ENCODE measurements at regions not wholly inside any gene's neighbourhood (a gene's known extent, or its start where the extent isn't known, plus 50 kb on each side); places are given as distances from the start of the nearest gene placed in this dataset.

DNA sequence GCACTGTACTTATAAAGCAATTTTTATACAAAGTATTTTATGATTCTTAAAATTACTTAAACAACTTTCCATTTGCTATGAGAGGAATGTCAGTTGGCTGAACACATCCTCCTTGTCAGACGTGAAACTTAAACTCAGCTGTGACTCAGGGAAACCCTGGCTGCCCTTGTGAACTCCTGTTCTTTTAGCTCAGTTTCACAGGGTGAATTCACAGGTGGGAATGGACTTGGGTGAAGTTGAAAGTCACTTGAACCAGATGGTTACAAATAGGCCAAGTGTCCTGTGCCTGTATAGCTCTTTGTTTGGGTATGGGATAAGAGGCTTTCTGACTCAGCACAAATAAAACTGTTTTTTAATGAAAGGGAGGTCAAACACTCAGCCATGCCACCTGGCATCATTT lies 67.4 kb upstream of the FAM47B start:
- H3K9me3 Mint-ChIP-seq (ENCODE audit: unreplicated experiment): no peaks in the 10 kb centered on the region
- no peak overlapping the region for H3K4me3 Mint-ChIP-seq (ENCODE audit: unreplicated experiment)
- H3K27me3 Mint-ChIP-seq (ENCODE audit: insufficient read depth, unreplicated experiment): peaks cover 26% of the 10 kb centered on the region
- BruUV-seq (replicated peaks): no TSS peak
- no peak overlapping the region for H3K27ac Mint-ChIP-seq (ENCODE audit: low read depth, unreplicated experiment)
- POLR2A ChIA-PET: interaction anchor here (0.7 kb wide), 1 partner anchor 22 kb away, joined by 3 read pairs; no protein-coding TSS in a partner anchor
- H3K36me3 Mint-ChIP-seq (ENCODE audit: insufficient read depth, unreplicated experiment): no peaks in the 10 kb centered on the region
- CTCF ChIA-PET: interaction anchor here (0.7 to 1.1 kb wide), 2 partner anchors 16 to 122 kb away, joined by 3 read pairs; no protein-coding TSS in a partner anchor
- peak; percentile 6 for DNase-seq (ENCODE audit: unreplicated experiment)
- intact Hi-C loops (cut with micrococcal nuclease): no loop called here
- peaks cover 6% of the 10 kb centered on the region for H3K4me1 Mint-ChIP-seq (ENCODE audit: insufficient read depth, unreplicated experiment)
- TF ChIP-seq, protein P1, sequence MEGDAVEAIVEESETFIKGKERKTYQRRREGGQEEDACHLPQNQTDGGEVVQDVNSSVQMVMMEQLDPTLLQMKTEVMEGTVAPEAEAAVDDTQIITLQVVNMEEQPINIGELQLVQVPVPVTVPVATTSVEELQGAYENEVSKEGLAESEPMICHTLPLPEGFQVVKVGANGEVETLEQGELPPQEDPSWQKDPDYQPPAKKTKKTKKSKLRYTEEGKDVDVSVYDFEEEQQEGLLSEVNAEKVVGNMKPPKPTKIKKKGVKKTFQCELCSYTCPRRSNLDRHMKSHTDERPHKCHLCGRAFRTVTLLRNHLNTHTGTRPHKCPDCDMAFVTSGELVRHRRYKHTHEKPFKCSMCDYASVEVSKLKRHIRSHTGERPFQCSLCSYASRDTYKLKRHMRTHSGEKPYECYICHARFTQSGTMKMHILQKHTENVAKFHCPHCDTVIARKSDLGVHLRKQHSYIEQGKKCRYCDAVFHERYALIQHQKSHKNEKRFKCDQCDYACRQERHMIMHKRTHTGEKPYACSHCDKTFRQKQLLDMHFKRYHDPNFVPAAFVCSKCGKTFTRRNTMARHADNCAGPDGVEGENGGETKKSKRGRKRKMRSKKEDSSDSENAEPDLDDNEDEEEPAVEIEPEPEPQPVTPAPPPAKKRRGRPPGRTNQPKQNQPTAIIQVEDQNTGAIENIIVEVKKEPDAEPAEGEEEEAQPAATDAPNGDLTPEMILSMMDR (IDR thresholded peaks at IDR 0.05; ENCODE audit: unreplicated experiment): no peak

DNA sequence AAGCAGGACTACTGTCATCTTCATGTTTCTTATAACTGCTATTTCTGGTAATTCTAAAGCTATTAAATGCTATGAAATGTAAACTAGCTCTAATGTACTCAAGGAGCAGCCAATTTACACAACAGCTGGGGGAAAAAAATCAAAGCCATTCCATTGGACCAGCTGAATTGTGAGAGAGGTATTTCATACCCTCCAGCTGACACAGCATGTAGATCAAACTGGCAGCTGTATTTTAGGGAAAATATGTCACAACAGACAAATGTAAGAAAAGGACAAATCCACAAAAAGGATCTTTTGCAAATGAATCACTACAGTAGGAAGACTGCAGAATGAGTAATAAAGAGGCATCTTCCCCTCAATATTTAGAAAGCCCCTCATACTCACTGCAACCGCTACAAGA lies 65.2 kb upstream of the FAM47B start:
- no peaks in the 10 kb centered on the region for H3K9me3 Mint-ChIP-seq (ENCODE audit: unreplicated experiment)
- no peak overlapping the region for H3K4me3 Mint-ChIP-seq (ENCODE audit: unreplicated experiment)
- TF ChIP-seq, protein P1 (IDR thresholded peaks at IDR 0.05; ENCODE audit: unreplicated experiment): no peak
- no peak overlapping the region for H3K27ac Mint-ChIP-seq (ENCODE audit: low read depth, unreplicated experiment)
- ChIA-PET POLR2A (no interaction called here), CTCF (interaction anchor here (0.6 kb wide), 1 partner anchor 921 kb away, joined by 7 read pairs; no protein-coding TSS in a partner anchor)
- no TSS peak for BruUV-seq (replicated peaks)
- peaks cover 26% of the 10 kb centered on the region for H3K27me3 Mint-ChIP-seq (ENCODE audit: insufficient read depth, unreplicated experiment)
- intact Hi-C loops (cut with micrococcal nuclease): no loop called here
- peaks cover 6% of the 10 kb centered on the region for H3K4me1 Mint-ChIP-seq (ENCODE audit: insufficient read depth, unreplicated experiment)
- DNase-seq (ENCODE audit: unreplicated experiment): peak; percentile 1
- no peaks in the 10 kb centered on the region for H3K36me3 Mint-ChIP-seq (ENCODE audit: insufficient read depth, unreplicated experiment)

DNA sequence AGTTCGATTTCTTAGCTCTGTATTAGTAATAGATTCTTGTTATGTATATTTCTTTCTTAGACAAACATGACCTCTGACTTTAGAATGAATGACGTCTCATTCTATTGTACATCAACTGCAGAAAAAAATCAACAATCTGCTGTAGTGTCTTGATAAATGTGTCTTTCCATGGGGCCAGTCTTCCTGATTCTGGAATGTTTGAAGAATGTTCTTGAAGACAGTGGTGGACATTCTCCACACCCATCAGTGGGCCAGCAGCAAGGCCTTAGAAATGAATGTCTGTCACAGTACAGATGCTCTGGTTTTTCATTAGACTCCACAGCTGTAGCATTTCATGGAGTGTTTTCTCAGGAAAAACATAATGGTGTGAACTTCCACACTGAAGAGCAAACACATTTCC lies 63.2 kb upstream of the FAM47B start:
- Mint-ChIP-seq H3K27me3 (ENCODE audit: insufficient read depth, unreplicated experiment) (peaks cover 13% of the 10 kb centered on the region), H3K4me3 (ENCODE audit: unreplicated experiment) (no peak overlapping the region), H3K4me1 (ENCODE audit: insufficient read depth, unreplicated experiment) (peaks cover 6% of the 10 kb centered on the region), H3K27ac (ENCODE audit: low read depth, unreplicated experiment) (no peak overlapping the region), H3K36me3 (ENCODE audit: insufficient read depth, unreplicated experiment) (no peaks in the 10 kb centered on the region), H3K9me3 (ENCODE audit: unreplicated experiment) (no peaks in the 10 kb centered on the region)
- no TSS peak for BruUV-seq (replicated peaks)
- no peak for DNase-seq (ENCODE audit: unreplicated experiment)
- intact Hi-C loops (cut with micrococcal nuclease): no loop called here
- TF ChIP-seq, protein P1 (IDR thresholded peaks at IDR 0.05; ENCODE audit: unreplicated experiment): no peak
- POLR2A ChIA-PET: no interaction called here
- CTCF ChIA-PET: interaction anchor here (0.7 kb wide), 1 partner anchor 12 kb away, joined by 3 read pairs; no protein-coding TSS in a partner anchor

DNA sequence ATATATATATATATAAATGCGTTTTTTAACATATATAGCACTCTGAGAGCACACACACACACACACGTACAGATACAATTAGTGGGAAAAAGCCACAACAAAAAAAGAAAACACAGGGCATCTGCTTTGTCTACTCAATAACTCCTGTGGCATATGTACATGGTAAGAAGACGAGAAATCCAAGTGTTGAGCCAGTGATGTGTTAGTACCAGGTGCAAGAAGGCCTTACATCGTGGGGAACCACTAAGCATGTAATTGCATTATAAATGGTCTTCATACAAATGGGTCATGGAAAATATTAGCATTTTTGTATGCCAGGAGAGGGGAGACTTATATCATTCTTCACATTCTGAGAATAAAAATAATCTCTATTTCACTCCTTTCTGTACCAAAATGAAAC lies 62.7 kb upstream of the FAM47B start:
- CTCF ChIA-PET: no interaction called here
- no peak overlapping the region for H3K4me3 Mint-ChIP-seq (ENCODE audit: unreplicated experiment)
- intact Hi-C loops (cut with micrococcal nuclease): loop anchor here (10.0 kb wide), 1 partner anchor 225 kb away; the partner anchor contains the start of gene TMEM47
- no peaks in the 10 kb centered on the region for H3K9me3 Mint-ChIP-seq (ENCODE audit: unreplicated experiment)
- H3K27ac Mint-ChIP-seq (ENCODE audit: low read depth, unreplicated experiment): no peak overlapping the region
- TF ChIP-seq, protein P1 (IDR thresholded peaks at IDR 0.05; ENCODE audit: unreplicated experiment): no peak
- no TSS peak for BruUV-seq (replicated peaks)
- no peaks in the 10 kb centered on the region for H3K36me3 Mint-ChIP-seq (ENCODE audit: insufficient read depth, unreplicated experiment)
- POLR2A ChIA-PET: no interaction called here
- no peak for DNase-seq (ENCODE audit: unreplicated experiment)
- peaks cover 13% of the 10 kb centered on the region for H3K27me3 Mint-ChIP-seq (ENCODE audit: insufficient read depth, unreplicated experiment)
- peaks cover 6% of the 10 kb centered on the region for H3K4me1 Mint-ChIP-seq (ENCODE audit: insufficient read depth, unreplicated experiment)

Measured in MCF 10A (cell line).